ENCODE measurements at regions not wholly inside any gene's neighbourhood (a gene's known extent, or its start where the extent isn't known, plus 50 kb on each side); places are given as distances from the start of the nearest gene placed in this dataset.

- DNase-seq (no peak), ATAC-seq (ENCODE audit: low read depth) (no peak)
- TF ChIP-seq EZH2 (IDR thresholded peaks at IDR 0.05; ENCODE audit: borderline replicate concordance, insufficient read depth, low read depth, low read length, poor library complexity, severe bottlenecking), result no peak
- no peak for TF ChIP-seq CTCF (IDR thresholded peaks at IDR 0.05)
- no peak overlapping the region for H3K4me3 ChIP-seq (ENCODE audit: control extremely low read depth in 1 of 5, extremely low read depth in 1 of 5, insufficient read depth in 1 of 5, low read depth in 2 of 5, low read length in 4 of 5)
- ChIA-PET POLR2A (no interaction called here), CTCF (no interaction called here)
- no peak overlapping the region for H3K27ac ChIP-seq (ENCODE audit: low read length in 2 of 2)
- peaks cover 6% of the 10 kb centered on the region for H3K4me1 Mint-ChIP-seq
- H3K36me3 ChIP-seq (replicated peaks in 1 of 2; ENCODE audit: control extremely low read depth in 1 of 2, control insufficient read depth in 1 of 2, extremely low read depth in 1 of 2, insufficient read depth in 2 of 2, low read length in 1 of 2), result no peaks in the 10 kb centered on the region
- WGBS (ENCODE audit: insufficient coverage), result 94% methylated on average over 4 of the region's 4 CpGs
- no peaks in the 10 kb centered on the region for H3K27me3 ChIP-seq (replicated peaks in 1 of 4; ENCODE audit: control extremely low read depth in 1 of 4, control insufficient read depth in 3 of 4, insufficient read depth in 4 of 4, low read length in 3 of 4)
- H3K9me3 Mint-ChIP-seq (ENCODE audit: insufficient read depth), result no peaks in the 10 kb centered on the region
- no peak overlapping the region for H2AFZ ChIP-seq (ENCODE audit: insufficient read depth, low read depth, low read length, poor library complexity, severe bottlenecking)
- H3K4me3 Mint-ChIP-seq, result no peak overlapping the region
- H3K4me1 ChIP-seq (ENCODE audit: control insufficient read depth in 2 of 2, insufficient read depth in 2 of 2, low read length in 2 of 2), result no peaks in the 10 kb centered on the region
- intact Hi-C loops (cut with micrococcal nuclease), result no loop called here
- no peaks in the 10 kb centered on the region for H4K20me1 ChIP-seq (ENCODE audit: control insufficient read depth, insufficient read depth, low read length, poor library complexity, severe bottlenecking)
- H3K27me3 Mint-ChIP-seq, result peaks cover 9% of the 10 kb centered on the region
- no peaks in the 10 kb centered on the region for H3K9me3 ChIP-seq (ENCODE audit: control extremely low read depth in 1 of 3, control insufficient read depth in 2 of 3, insufficient read depth in 1 of 3, low read length in 2 of 3)
- no peak overlapping the region for H3K27ac Mint-ChIP-seq
- H3K79me2 ChIP-seq (ENCODE audit: control insufficient read depth, insufficient read depth, low read length), result no peaks in the 10 kb centered on the region
- H3K9ac ChIP-seq (ENCODE audit: low read length), result no peak overlapping the region
- H3K4me2 ChIP-seq (replicated peaks; ENCODE audit: low read depth, low read length, poor library complexity, severe bottlenecking), result no peak overlapping the region
Observed at GRCh38 chr2:16869711-16870110, 204.1 kb upstream of the CYRIA start.

GRCh38 chr2:16862471-16862870, 196.8 kb upstream of the CYRIA start:
- no peak for TF ChIP-seq CTCF (IDR thresholded peaks at IDR 0.05)
- no peak for TF ChIP-seq EZH2 (IDR thresholded peaks at IDR 0.05; ENCODE audit: borderline replicate concordance, insufficient read depth, low read depth, low read length, poor library complexity, severe bottlenecking)
- Mint-ChIP-seq H3K27ac (no peak overlapping the region), H3K9me3 (ENCODE audit: insufficient read depth) (peaks cover 6% of the 10 kb centered on the region), H3K4me1 (no peaks in the 10 kb centered on the region), H3K4me3 (no peak overlapping the region), H3K27me3 (peaks cover 3% of the 10 kb centered on the region)
- Histone ChIP-seq H3K27me3 (replicated peaks in 1 of 4; ENCODE audit: control extremely low read depth in 1 of 4, control insufficient read depth in 3 of 4, insufficient read depth in 4 of 4, low read length in 3 of 4) (no peaks in the 10 kb centered on the region), H3K4me2 (replicated peaks; ENCODE audit: low read depth, low read length, poor library complexity, severe bottlenecking) (no peak overlapping the region), H3K79me2 (ENCODE audit: control insufficient read depth, insufficient read depth, low read length) (no peaks in the 10 kb centered on the region), H3K36me3 (replicated peaks in 1 of 2; ENCODE audit: control extremely low read depth in 1 of 2, control insufficient read depth in 1 of 2, extremely low read depth in 1 of 2, insufficient read depth in 2 of 2, low read length in 1 of 2) (no peaks in the 10 kb centered on the region), H3K27ac (ENCODE audit: low read length in 2 of 2) (no peak overlapping the region), H4K20me1 (ENCODE audit: control insufficient read depth, insufficient read depth, low read length, poor library complexity, severe bottlenecking) (no peaks in the 10 kb centered on the region), H3K4me3 (ENCODE audit: control extremely low read depth in 1 of 5, extremely low read depth in 1 of 5, insufficient read depth in 1 of 5, low read depth in 2 of 5, low read length in 4 of 5) (no peak overlapping the region), H3K4me1 (ENCODE audit: control insufficient read depth in 2 of 2, insufficient read depth in 2 of 2, low read length in 2 of 2) (no peaks in the 10 kb centered on the region), H3K9ac (ENCODE audit: low read length) (no peak overlapping the region), H2AFZ (ENCODE audit: insufficient read depth, low read depth, low read length, poor library complexity, severe bottlenecking) (no peak overlapping the region), H3K9me3 (ENCODE audit: control extremely low read depth in 1 of 3, control insufficient read depth in 2 of 3, insufficient read depth in 1 of 3, low read length in 2 of 3) (peaks cover 0 to 2% (median 0%) of the 10 kb centered on the region in 3 donors)
- 83% methylated on average over 1 of the region's 6 CpGs for WGBS (ENCODE audit: insufficient coverage)
- ChIA-PET POLR2A (no interaction called here), CTCF (no interaction called here)
- intact Hi-C loops (cut with micrococcal nuclease), result no loop called here
- DNase-seq, result no peak
- no peak for ATAC-seq (ENCODE audit: low read depth)
